ENCODE measurements at regions not wholly inside any gene's neighbourhood (a gene's known extent, or its start where the extent isn't known, plus 50 kb on each side); places are given as distances from the start of the nearest gene placed in this dataset.
"Not testable (repeated sequence)": the region's sequence is repeated elsewhere in the genome, so short reads cannot be mapped to it uniquely, and the experiment has no call there.

- not testable (repeated sequence) for TF ChIP-seq CTCF, POLR2A (IDR thresholded peaks at IDR 0.05)
These were observed 280.9 kb upstream of the PLD5 start for GRCh38 chr1:242805360-242805759.
